ENCODE measurements at regions not wholly inside any gene's neighbourhood (a gene's known extent, or its start where the extent isn't known, plus 50 kb on each side); places are given as distances from the start of the nearest gene placed in this dataset.

DNA sequence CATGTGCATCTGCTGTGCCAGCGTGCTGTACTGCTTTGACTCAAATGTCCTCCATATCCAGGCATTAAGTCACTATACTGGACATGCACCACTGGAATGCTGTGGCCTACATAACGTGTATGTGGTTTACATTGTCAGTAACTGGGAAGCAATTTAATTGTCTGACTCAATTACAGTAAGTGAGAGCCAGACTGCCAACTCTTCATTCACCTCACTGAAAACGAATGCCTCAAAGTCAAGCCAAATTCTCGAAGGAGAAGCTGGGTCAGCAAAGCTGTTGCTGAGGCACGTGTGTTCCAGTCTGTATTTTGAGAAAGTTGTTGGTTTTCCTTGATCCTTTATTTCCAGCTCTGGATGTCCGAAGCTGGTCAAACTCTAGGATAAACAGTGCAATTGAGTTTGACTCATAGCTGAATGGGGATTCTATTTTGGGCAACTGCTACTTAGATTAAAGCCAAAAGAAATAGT lies 534.3 kb downstream of the COL12A1 start:
- intact Hi-C loops (cut with DNase I; ENCODE audit: low total_unique reads), result loop anchor here (10.0 kb wide), 1 partner anchor 533 kb away; the partner anchor contains the start of gene COL12A1
- Histone ChIP-seq H3K27me3 (no peaks in the 10 kb centered on the region), H3K4me3 (no peak overlapping the region), H3K27ac (peak overlapping the region; percentile 25 to 58), H3K9me3 (no peaks in the 10 kb centered on the region), H3K36me3 (no peaks in the 10 kb centered on the region), H3K4me1 (peaks cover 0 to 15% (median 8%) of the 10 kb centered on the region in 4 donors)
- no peak for DNase-seq
- TF ChIP-seq, protein P1, sequence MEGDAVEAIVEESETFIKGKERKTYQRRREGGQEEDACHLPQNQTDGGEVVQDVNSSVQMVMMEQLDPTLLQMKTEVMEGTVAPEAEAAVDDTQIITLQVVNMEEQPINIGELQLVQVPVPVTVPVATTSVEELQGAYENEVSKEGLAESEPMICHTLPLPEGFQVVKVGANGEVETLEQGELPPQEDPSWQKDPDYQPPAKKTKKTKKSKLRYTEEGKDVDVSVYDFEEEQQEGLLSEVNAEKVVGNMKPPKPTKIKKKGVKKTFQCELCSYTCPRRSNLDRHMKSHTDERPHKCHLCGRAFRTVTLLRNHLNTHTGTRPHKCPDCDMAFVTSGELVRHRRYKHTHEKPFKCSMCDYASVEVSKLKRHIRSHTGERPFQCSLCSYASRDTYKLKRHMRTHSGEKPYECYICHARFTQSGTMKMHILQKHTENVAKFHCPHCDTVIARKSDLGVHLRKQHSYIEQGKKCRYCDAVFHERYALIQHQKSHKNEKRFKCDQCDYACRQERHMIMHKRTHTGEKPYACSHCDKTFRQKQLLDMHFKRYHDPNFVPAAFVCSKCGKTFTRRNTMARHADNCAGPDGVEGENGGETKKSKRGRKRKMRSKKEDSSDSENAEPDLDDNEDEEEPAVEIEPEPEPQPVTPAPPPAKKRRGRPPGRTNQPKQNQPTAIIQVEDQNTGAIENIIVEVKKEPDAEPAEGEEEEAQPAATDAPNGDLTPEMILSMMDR (IDR thresholded peaks at IDR 0.05), result no peak

DNA sequence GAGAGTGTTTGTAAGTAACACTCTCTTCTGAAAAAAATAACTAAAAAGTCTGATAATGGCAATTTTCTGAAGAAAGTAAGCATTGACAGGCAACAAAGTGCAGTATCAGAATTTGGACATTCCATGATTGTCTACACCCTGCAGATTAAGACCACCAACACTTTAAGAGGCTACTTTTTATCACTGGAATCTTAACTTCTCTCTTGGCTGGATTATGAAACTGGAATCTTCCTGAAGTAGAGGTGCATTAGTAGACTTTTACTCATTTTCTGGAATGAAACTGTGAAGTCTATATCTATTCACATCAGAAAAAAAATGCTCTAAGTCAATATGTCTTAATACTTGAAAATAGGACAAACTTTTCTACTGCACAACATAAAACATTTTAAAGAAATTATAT lies 547.5 kb downstream of the COL12A1 start:
- intact Hi-C loops (cut with DNase I; ENCODE audit: low total_unique reads), result no loop called here
- no peaks in the 10 kb centered on the region for H3K9me3 ChIP-seq
- no peaks in the 10 kb centered on the region for H3K4me1 ChIP-seq
- TF ChIP-seq, protein P1 (IDR thresholded peaks at IDR 0.05), result no peak
- no peak for DNase-seq
- no peak overlapping the region for H3K27ac ChIP-seq
- H3K4me3 ChIP-seq, result no peak overlapping the region
- H3K36me3 ChIP-seq, result no peaks in the 10 kb centered on the region
- no peaks in the 10 kb centered on the region for H3K27me3 ChIP-seq

DNA sequence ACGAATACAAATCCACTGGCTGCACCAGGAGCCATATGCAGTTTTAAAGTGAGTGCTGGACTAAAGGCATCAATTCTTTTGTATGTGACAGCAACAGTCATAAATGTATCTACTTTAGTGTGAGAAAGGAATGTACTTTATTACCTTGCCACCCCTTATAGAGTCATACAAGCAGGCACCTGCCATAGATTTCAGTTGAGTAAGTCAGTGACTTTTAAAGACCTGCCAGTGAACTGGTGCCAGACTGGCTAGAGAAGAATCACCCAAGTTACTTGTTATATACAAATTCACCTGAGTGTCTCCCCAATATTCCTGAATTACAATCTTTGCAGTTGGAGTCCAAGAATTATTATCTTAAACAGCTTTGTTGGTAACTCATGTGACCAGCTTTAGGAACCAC lies 547.9 kb downstream of the COL12A1 start:
- Histone ChIP-seq H3K27ac (no peak overlapping the region), H3K9me3 (no peaks in the 10 kb centered on the region), H3K4me1 (no peaks in the 10 kb centered on the region), H3K36me3 (no peaks in the 10 kb centered on the region), H3K27me3 (no peaks in the 10 kb centered on the region), H3K4me3 (no peak overlapping the region)
- TF ChIP-seq, protein P1 (IDR thresholded peaks at IDR 0.05), result no peak
- DNase-seq, result no peak
- intact Hi-C loops (cut with DNase I; ENCODE audit: low total_unique reads), result no loop called here

DNA sequence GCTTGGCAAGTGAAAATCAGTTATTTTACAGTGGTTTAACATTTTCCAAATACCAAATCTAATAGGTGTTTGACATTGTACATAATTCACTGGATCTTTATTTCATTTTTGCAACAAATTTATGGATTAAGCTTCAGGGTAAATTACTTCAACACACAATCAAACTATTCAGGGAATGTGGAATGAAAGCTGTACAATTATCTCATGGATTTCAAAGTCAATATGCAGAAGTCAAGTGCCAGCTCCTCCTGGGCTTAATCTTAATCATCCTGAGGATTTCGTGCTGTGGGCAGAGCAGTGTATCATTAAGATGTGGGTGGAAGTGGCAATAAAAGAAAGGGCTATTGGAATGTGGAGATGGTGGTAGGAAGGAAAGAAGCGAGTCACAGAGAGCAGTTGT lies 548.8 kb downstream of the COL12A1 start:
- Histone ChIP-seq H3K4me1 (no peaks in the 10 kb centered on the region), H3K27me3 (no peaks in the 10 kb centered on the region), H3K27ac (no peak overlapping the region), H3K36me3 (no peaks in the 10 kb centered on the region), H3K9me3 (no peaks in the 10 kb centered on the region), H3K4me3 (no peak overlapping the region)
- no peak for DNase-seq
- TF ChIP-seq, protein P1 (IDR thresholded peaks at IDR 0.05), result no peak
- intact Hi-C loops (cut with DNase I; ENCODE audit: low total_unique reads), result no loop called here

DNA sequence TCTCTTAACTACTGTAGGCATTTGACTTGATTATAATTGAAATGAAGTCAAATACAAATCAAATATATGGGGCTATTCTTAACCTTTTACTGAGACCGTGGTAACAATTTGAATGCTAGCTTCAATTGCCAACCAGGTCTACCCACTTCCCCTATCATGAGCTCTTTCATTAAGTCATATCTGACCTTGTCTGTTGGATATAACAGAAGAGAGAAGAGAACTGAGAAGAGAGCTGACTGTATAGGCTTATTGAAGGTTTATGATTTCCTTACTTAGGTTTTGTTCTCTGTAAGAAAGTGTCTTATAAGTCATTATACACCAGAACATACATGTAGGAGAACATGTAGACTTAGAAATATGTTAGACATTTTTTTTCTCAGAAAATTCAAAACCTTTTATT lies 549.4 kb downstream of the COL12A1 start:
- Histone ChIP-seq H3K27ac (no peak overlapping the region), H3K27me3 (no peaks in the 10 kb centered on the region), H3K36me3 (no peaks in the 10 kb centered on the region), H3K4me1 (no peaks in the 10 kb centered on the region), H3K4me3 (no peak overlapping the region), H3K9me3 (no peaks in the 10 kb centered on the region)
- DNase-seq, result no peak
- intact Hi-C loops (cut with DNase I; ENCODE audit: low total_unique reads), result no loop called here
- TF ChIP-seq, protein P1 (IDR thresholded peaks at IDR 0.05), result no peak

DNA sequence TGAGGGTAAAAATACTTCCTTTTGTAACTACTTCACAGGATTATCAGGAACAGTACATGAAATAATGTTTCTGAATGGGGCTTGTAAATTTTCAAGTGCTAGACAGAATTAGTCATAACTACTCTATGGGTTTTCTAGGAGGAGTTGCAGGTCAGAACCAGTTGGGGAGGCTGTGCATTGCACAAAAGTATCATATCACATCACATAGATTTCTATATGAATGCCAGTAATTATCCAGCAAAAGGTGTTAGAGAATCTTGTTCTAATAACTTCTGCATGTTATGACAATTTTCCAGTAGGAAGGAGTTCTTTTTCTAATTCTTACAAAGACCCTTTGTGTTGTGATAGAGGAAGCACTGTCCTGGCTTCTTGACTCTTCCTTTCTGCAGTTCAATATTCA lies 551.6 kb downstream of the COL12A1 start:
- TF ChIP-seq, protein P1 (IDR thresholded peaks at IDR 0.05), result no peak
- no peak overlapping the region for H3K27ac ChIP-seq
- DNase-seq, result no peak
- no peaks in the 10 kb centered on the region for H3K9me3 ChIP-seq
- intact Hi-C loops (cut with DNase I; ENCODE audit: low total_unique reads), result no loop called here
- H3K4me3 ChIP-seq, result no peak overlapping the region
- H3K36me3 ChIP-seq, result no peaks in the 10 kb centered on the region
- H3K4me1 ChIP-seq, result no peaks in the 10 kb centered on the region
- H3K27me3 ChIP-seq, result no peaks in the 10 kb centered on the region
